Tibial nerve (tissue), 4 donors: ENCODE measurements at regions not wholly inside any gene's neighbourhood (a gene's known extent, or its start where the extent isn't known, plus 50 kb on each side); places are given as distances from the start of the nearest gene placed in this dataset.

ENCODE experiments used
- EP300 ChIP-seq, 2 donors: sonication (generic); formaldehyde crosslinking; IDR thresholded peaks; one replicate each; pipeline ENCODE4 v1.6.1; 2017; ENCODE audit warnings: antibody characterized with exemption in 2 of 2, mild to moderate bottlenecking in 1 of 2
- POLR2A ChIP-seq, 2 donors: fragments of 450-650 bp; IDR thresholded peaks; one replicate each; pipeline ENCODE4 v1.6.1; 2017; ENCODE audit warnings: antibody characterized with exemption in 2 of 2, mild to moderate bottlenecking in 2 of 2, moderate library complexity in 2 of 2
- TF ChIP-seq, protein P1 (sequence below), 5 experiments: fragments of 200-600 bp in 3 of 5; fragments of 450-650 bp in 2 of 5; sonication (generic) in 3 of 5; IDR thresholded peaks; one replicate each; pipeline ENCODE4 v1.5.1; 2016 to 2019; ENCODE audit warnings: antibody characterized with exemption in 5 of 5, mild to moderate bottlenecking in 3 of 5, moderate library complexity in 2 of 5

DNA sequence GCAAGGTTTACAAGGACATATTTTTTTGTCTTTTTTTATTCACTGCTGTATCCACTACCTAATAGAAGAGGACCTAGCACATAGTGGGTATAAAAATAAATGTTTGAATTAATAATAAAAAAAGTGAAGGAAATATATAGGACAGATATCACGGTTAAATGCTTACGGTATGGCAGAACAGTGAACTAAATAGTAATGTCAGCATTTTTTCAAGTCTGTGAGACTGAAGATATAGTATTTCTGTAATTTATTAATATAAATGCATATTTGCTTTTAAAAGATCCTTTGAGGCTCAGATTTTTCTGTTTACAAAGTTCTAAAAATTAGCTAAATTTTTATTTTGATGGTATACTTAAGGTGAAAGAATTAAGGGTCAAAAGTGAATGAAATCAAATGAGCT lies 68.6 kb upstream of the CNTN5 start:
- TF ChIP-seq, protein P1, sequence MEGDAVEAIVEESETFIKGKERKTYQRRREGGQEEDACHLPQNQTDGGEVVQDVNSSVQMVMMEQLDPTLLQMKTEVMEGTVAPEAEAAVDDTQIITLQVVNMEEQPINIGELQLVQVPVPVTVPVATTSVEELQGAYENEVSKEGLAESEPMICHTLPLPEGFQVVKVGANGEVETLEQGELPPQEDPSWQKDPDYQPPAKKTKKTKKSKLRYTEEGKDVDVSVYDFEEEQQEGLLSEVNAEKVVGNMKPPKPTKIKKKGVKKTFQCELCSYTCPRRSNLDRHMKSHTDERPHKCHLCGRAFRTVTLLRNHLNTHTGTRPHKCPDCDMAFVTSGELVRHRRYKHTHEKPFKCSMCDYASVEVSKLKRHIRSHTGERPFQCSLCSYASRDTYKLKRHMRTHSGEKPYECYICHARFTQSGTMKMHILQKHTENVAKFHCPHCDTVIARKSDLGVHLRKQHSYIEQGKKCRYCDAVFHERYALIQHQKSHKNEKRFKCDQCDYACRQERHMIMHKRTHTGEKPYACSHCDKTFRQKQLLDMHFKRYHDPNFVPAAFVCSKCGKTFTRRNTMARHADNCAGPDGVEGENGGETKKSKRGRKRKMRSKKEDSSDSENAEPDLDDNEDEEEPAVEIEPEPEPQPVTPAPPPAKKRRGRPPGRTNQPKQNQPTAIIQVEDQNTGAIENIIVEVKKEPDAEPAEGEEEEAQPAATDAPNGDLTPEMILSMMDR (IDR thresholded peaks at IDR 0.05): no peak
- TF ChIP-seq POLR2A (IDR thresholded peaks at IDR 0.05) (no peak), EP300 (IDR thresholded peaks at IDR 0.05) (no peak)
